ENCODE measurements at regions not wholly inside any gene's neighbourhood (a gene's known extent, or its start where the extent isn't known, plus 50 kb on each side); places are given as distances from the start of the nearest gene placed in this dataset.

- ATAC-seq (ENCODE audit: low read depth) (no peak), DNase-seq (ENCODE audit: low spot score) (no peak)
- Histone ChIP-seq H3K9me3 (ENCODE audit: severe bottlenecking) (no peaks in the 10 kb centered on the region), H3K36me3 (ENCODE audit: low read depth) (no peaks in the 10 kb centered on the region), H3K4me3 (ENCODE audit: severe bottlenecking) (no peak overlapping the region), H3K27me3 (ENCODE audit: insufficient read depth, poor library complexity, severe bottlenecking) (no peaks in the 10 kb centered on the region), H3K27ac (ENCODE audit: poor library complexity, severe bottlenecking) (no peak overlapping the region), H3K4me1 (ENCODE audit: insufficient read depth, poor library complexity, severe bottlenecking) (no peaks in the 10 kb centered on the region)
- TF ChIP-seq, protein P1, sequence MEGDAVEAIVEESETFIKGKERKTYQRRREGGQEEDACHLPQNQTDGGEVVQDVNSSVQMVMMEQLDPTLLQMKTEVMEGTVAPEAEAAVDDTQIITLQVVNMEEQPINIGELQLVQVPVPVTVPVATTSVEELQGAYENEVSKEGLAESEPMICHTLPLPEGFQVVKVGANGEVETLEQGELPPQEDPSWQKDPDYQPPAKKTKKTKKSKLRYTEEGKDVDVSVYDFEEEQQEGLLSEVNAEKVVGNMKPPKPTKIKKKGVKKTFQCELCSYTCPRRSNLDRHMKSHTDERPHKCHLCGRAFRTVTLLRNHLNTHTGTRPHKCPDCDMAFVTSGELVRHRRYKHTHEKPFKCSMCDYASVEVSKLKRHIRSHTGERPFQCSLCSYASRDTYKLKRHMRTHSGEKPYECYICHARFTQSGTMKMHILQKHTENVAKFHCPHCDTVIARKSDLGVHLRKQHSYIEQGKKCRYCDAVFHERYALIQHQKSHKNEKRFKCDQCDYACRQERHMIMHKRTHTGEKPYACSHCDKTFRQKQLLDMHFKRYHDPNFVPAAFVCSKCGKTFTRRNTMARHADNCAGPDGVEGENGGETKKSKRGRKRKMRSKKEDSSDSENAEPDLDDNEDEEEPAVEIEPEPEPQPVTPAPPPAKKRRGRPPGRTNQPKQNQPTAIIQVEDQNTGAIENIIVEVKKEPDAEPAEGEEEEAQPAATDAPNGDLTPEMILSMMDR (IDR thresholded peaks at IDR 0.05; ENCODE audit: poor library complexity, severe bottlenecking): no peak
Measured at GRCh38 chr4:56220261-56220660, 167.0 kb downstream of the AASDH start.

DNA sequence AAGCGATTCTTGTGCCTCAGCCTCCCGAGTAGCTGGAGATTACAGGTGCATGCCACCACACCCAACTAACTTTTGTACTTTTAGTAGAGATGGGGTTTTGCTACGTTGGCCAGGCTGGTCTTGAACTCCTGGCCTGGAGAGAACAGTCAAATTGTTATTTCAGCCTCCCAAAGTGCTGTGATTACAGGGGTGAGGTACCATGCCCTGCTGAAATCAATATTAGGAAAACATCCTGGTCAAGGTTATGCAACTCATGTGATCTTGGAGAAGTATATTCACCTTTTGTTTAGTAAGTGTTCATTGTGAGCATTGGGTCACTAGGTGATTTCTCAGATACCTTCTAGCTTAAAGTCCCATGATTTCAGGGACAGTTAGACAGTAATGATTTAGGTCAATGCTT is 167.8 kb downstream of the AASDH start:
- TF ChIP-seq, protein P1 (IDR thresholded peaks at IDR 0.05; ENCODE audit: poor library complexity, severe bottlenecking): no peak
- H3K36me3 ChIP-seq (ENCODE audit: low read depth): no peaks in the 10 kb centered on the region
- no peaks in the 10 kb centered on the region for H3K4me1 ChIP-seq (ENCODE audit: insufficient read depth, poor library complexity, severe bottlenecking)
- H3K9me3 ChIP-seq (ENCODE audit: severe bottlenecking): no peaks in the 10 kb centered on the region
- no peaks in the 10 kb centered on the region for H3K27me3 ChIP-seq (ENCODE audit: insufficient read depth, poor library complexity, severe bottlenecking)
- no peak overlapping the region for H3K4me3 ChIP-seq (ENCODE audit: severe bottlenecking)
- ATAC-seq (ENCODE audit: low read depth) (no peak), DNase-seq (ENCODE audit: low spot score) (no peak)
- no peak overlapping the region for H3K27ac ChIP-seq (ENCODE audit: poor library complexity, severe bottlenecking)

DNA sequence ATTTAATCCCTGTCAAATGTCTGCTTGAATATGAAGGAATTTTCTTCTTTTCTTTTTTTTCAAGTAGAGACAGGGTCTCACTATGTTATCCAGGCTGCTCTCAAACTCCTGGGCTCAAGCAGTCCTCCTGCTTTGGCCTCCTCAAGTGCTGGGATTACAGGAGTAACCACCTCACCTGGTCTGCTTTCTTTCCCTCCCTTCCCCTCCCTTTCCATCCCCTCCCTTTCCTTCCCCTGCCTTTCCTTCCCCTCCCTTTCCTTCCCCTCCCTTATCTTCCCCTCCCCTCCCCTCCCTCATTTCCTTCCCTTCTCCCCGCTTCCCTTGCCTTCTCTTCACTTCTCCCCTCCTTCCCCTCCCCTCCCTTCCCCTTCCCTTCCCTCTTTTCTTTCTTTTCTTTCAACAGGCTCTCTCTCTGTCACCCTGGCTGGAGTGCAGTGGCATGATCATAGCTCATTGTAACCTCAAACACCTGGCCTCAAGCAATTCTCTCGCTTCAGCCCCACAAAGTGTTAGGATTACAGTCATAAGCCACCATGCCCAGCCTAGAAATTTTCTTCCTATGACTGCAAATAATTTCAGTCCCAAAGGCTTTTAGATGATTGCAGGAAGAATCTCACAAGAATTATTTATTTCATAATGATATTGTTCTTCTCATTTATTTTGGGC is 168.9 kb downstream of the AASDH start:
- no peak for ATAC-seq (ENCODE audit: low read depth)
- H3K4me1 ChIP-seq (ENCODE audit: insufficient read depth, poor library complexity, severe bottlenecking): no peaks in the 10 kb centered on the region

DNA sequence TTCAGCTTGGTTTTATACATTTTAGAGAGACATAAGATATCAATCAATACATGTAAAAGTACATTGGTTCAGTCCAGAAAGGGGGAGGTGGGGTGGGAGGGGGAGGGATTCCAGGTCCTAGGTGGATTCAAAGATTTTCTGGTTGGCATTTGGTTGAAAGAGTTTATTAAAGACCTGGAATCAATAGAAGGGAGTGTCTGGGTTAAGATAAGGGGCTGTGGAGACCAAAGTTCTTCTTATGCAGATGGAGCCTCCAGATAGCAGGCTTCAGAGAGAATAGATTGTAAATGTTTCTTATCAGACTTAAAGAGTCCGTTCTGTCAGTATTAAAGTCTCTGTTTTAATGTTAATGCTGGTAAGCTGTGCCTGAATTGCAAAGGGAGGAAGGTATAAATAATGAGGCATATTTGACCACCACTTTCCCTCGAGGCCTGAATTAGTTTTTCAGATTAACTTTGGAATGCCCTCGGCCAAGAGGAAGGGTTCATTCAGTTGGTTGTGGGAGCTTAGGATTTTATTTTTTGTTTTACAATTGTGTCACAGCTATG is 169.9 kb downstream of the AASDH start:
- ATAC-seq (ENCODE audit: low read depth): no peak
- TF ChIP-seq, protein P1 (IDR thresholded peaks at IDR 0.05; ENCODE audit: poor library complexity, severe bottlenecking): no peak
- H3K9me3 ChIP-seq (ENCODE audit: severe bottlenecking): no peaks in the 10 kb centered on the region

More for the DNA sequence above, 168.9 kb downstream of the AASDH start:
- H3K9me3 ChIP-seq (ENCODE audit: severe bottlenecking): no peaks in the 10 kb centered on the region
- H3K27me3 ChIP-seq (ENCODE audit: insufficient read depth, poor library complexity, severe bottlenecking): no peaks in the 10 kb centered on the region
- no peak overlapping the region for H3K4me3 ChIP-seq (ENCODE audit: severe bottlenecking)
- H3K27ac ChIP-seq (ENCODE audit: poor library complexity, severe bottlenecking): no peak overlapping the region
- H3K36me3 ChIP-seq (ENCODE audit: low read depth): no peaks in the 10 kb centered on the region
- TF ChIP-seq, protein P1 (IDR thresholded peaks at IDR 0.05; ENCODE audit: poor library complexity, severe bottlenecking): no peak
- no peak for DNase-seq (ENCODE audit: low spot score)

DNA sequence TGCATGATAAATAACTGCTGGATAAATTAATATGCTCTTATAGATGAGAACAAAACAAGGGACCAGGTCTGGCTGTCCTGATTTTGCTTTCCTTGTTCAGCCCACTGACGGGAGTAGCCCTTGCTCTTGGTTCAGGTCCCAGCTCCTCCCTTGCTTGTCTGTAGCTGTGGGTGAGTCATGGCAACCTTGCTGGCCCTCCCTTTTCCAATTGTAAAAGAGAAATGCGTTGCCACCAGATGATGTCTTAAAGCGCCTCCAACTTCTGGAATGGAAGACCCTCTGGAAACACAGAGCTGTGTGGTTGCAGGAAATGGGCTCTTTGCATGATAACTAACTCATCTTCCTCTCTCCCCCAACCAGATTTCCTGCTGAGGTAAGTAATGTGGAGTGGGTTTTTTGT is 171.4 kb downstream of the AASDH start:
- DNase-seq (ENCODE audit: low spot score) (no peak), ATAC-seq (ENCODE audit: low read depth) (peak; percentile 74; the same call in 2 of the 3 replicates)
- Histone ChIP-seq H3K9me3 (ENCODE audit: severe bottlenecking) (no peaks in the 10 kb centered on the region), H3K36me3 (ENCODE audit: low read depth) (no peaks in the 10 kb centered on the region), H3K4me1 (ENCODE audit: insufficient read depth, poor library complexity, severe bottlenecking) (no peaks in the 10 kb centered on the region), H3K4me3 (ENCODE audit: severe bottlenecking) (no peak overlapping the region), H3K27me3 (ENCODE audit: insufficient read depth, poor library complexity, severe bottlenecking) (no peaks in the 10 kb centered on the region), H3K27ac (ENCODE audit: poor library complexity, severe bottlenecking) (no peak overlapping the region)
- TF ChIP-seq, protein P1 (IDR thresholded peaks at IDR 0.05; ENCODE audit: poor library complexity, severe bottlenecking): no peak

More for the DNA sequence above, 169.9 kb downstream of the AASDH start:
- Histone ChIP-seq H3K36me3 (ENCODE audit: low read depth) (no peaks in the 10 kb centered on the region), H3K27ac (ENCODE audit: poor library complexity, severe bottlenecking) (no peak overlapping the region), H3K4me1 (ENCODE audit: insufficient read depth, poor library complexity, severe bottlenecking) (no peaks in the 10 kb centered on the region), H3K4me3 (ENCODE audit: severe bottlenecking) (no peak overlapping the region), H3K27me3 (ENCODE audit: insufficient read depth, poor library complexity, severe bottlenecking) (no peaks in the 10 kb centered on the region)
- no peak for DNase-seq (ENCODE audit: low spot score)
